GM10248 (cell line): ENCODE measurements at regions not wholly inside any gene's neighbourhood (a gene's known extent, or its start where the extent isn't known, plus 50 kb on each side); places are given as distances from the start of the nearest gene placed in this dataset.

Source experiments
- CTCF ChIA-PET: fragments of 300-600 bp; sonication (Branson Sonifier 250); formaldehyde crosslinking; extraction: SDS; loops from one replicate; lab custom pipeline; 2021; ENCODE audit warnings: antibody characterized with exemption; lab: Yijun Ruan, JAX
- POLR2A ChIA-PET: fragments of 350-650 bp; sonication (Branson Sonifier 250); formaldehyde crosslinking; extraction: SDS; loops from one replicate; lab custom pipeline; 2020; ENCODE audit warnings: antibody characterized with exemption; lab: Yijun Ruan, JAX
- DNase-seq: peaks from one replicate; pipeline ENCODE4 v3.0.0; 2012; ENCODE audit errors: extremely low spot score
- TF ChIP-seq, protein P1 (sequence below): IDR thresholded peaks from 2 replicates; pipeline ENCODE4 v1.5.1; 2012; ENCODE audit warnings: mild to moderate bottlenecking, low read depth; ENCODE audit errors: extremely low read depth, missing control alignments, control extremely low read depth

- TF ChIP-seq, protein P1, sequence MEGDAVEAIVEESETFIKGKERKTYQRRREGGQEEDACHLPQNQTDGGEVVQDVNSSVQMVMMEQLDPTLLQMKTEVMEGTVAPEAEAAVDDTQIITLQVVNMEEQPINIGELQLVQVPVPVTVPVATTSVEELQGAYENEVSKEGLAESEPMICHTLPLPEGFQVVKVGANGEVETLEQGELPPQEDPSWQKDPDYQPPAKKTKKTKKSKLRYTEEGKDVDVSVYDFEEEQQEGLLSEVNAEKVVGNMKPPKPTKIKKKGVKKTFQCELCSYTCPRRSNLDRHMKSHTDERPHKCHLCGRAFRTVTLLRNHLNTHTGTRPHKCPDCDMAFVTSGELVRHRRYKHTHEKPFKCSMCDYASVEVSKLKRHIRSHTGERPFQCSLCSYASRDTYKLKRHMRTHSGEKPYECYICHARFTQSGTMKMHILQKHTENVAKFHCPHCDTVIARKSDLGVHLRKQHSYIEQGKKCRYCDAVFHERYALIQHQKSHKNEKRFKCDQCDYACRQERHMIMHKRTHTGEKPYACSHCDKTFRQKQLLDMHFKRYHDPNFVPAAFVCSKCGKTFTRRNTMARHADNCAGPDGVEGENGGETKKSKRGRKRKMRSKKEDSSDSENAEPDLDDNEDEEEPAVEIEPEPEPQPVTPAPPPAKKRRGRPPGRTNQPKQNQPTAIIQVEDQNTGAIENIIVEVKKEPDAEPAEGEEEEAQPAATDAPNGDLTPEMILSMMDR = no peak
- POLR2A ChIA-PET = no interaction called here
- CTCF ChIA-PET = interaction anchor here (1.0 kb wide), 1 partner anchor 8 kb away, joined by 3 read pairs; no protein-coding TSS in a partner anchor
- DNase-seq = no peak
These were observed 924.1 kb upstream of the TMEM132C start for GRCh38 chr12:127342861-127343260.

GRCh38 chr12:127343940-127344339, 923.0 kb upstream of the TMEM132C start:
- ChIA-PET CTCF (interaction anchor here (1.3 kb wide), 1 partner anchor 9 kb away, joined by 3 read pairs; no protein-coding TSS in a partner anchor), POLR2A (no interaction called here)
- TF ChIP-seq, protein P1 = no peak
- DNase-seq = no peak

DNA sequence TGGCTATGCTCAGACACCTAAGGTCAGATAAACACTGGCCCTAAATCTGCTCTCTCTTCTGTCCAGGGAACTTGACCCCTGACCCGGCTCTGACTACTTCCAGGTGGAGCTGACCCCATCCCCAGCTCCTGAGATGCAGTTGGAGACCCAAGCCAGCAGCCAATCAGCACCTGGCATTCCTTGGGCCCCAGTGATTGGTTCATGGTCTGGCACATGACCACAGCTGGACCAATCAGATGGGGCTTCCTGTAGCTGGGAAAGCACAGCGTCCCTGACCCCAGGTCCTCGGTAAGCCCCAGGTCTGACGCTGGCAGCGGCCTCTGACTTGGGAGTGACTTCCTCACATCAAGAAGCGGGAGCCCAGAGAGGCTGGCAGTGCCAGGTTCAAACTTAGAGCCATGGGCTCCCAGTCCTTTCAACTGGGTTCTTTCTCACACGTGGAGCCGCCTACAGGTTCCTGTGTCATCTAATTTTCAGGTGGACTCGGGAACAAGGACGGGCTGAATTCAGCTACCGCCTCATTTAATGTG, 915.4 kb upstream of the TMEM132C start:
- CTCF ChIA-PET = interaction anchor here (1.4 kb wide), 1 partner anchor 9 kb away, joined by 3 read pairs; no protein-coding TSS in a partner anchor
- TF ChIP-seq, protein P1 = no peak
- DNase-seq = no peak
- POLR2A ChIA-PET = no interaction called here

DNA sequence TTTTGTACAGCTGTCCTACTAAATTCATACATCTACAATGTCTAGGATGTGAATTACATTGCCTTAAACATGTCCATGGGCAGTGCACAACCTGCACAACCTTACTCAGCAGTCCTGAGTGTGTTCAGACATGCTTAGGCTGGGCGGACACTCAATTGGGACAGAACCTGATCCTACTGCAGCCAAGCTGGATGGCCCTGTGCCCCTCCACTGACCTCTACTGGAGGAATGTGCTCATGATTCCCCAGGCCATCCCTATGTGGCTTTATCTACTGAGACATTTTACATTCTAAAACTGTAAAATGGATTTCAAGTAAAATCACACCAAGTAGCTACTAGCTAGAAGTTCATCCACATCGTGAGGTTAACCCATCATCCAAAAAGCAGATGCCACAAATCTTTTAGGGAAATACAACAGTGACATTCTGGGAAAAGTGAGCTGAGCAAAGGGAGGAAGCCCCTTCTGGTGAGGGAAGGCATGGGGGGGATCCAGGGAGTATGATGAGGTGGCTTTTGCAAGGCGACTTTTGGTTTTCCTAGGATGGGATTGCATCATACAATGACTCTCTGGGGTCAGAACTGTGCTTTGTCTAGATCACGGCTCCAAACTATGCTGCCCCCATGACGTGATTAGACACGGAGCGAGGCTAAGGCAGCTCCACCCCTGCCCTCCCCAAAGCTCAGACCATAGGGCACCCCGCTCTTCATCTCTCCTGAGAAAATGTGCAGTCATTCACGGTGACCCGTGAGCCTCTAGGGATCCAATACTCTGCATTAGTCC, 911.7 kb upstream of the TMEM132C start:
- CTCF ChIA-PET = no interaction called here
- DNase-seq = no peak
- POLR2A ChIA-PET = no interaction called here
- TF ChIP-seq, protein P1 = no peak

DNA sequence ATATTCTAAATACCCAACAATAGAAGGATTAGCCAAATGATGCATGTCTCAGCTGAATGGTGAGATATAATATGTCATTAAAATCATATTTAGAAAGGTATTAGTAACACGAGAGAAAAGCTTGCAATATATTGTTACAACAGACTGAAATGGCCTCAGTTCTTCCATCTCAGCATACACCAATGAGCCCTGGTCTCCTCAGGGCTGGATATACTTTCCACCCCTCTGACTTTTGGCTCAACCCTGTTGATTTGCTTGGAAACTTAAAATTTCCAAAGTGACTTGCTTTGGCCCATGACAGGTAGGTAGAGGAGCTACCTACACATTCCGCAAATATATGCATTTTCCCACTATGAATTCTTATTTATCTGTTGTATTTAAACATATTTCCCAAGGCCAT, 908.1 kb upstream of the TMEM132C start:
- no peak for DNase-seq
- TF ChIP-seq, protein P1 = no peak
- POLR2A ChIA-PET = no interaction called here
- CTCF ChIA-PET = interaction anchor here (1.2 kb wide), 1 partner anchor 33 kb away, joined by 3 read pairs; no protein-coding TSS in a partner anchor

DNA sequence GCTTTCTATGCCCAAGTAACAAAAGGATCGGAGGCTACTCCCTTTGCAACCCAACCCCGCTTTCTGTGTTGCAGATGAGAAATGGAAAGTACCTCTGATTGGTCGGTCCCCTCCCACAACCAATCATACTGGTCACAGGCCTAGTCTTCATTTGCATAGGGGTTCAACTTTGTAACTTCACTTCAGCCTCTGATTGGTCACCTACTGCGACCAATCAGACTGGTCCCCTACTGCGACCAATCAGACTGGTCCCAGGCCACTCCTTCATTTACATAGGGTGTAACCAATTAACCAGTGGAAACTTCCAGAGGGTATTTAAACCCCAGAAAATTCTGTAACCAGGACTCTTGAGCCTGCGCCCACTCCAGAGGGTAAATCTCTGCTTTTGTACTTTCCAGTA, 906.4 kb upstream of the TMEM132C start:
- ChIA-PET CTCF (no interaction called here), POLR2A (no interaction called here)
- DNase-seq = no peak
- TF ChIP-seq, protein P1 = no peak
